Smooth muscle cell (in vitro differentiated cells): ENCODE measurements at regions not wholly inside any gene's neighbourhood (a gene's known extent, or its start where the extent isn't known, plus 50 kb on each side); places are given as distances from the start of the nearest gene placed in this dataset.

Experiments
- DNase-seq: peaks from one replicate; lab custom pipeline; 2025; ENCODE audit not compliant: unreplicated experiment; lab: John Stamatoyannopoulos, UW
- H2AFZ ChIP-seq: fragments of 200-600 bp; sonication (generic); 2 replicates; pipeline ENCODE4 v1.6.0; 2016; ENCODE audit warnings: antibody characterized with exemption, low read depth, mild to moderate bottlenecking
- H3F3A ChIP-seq: fragments of 200-600 bp; sonication (generic); 2 replicates; pipeline ENCODE4 v1.6.0; 2017; ENCODE audit warnings: antibody characterized with exemption, low read depth
- H3K27ac ChIP-seq: fragments of 200-600 bp; sonication (generic); 2 replicates; pipeline ENCODE4 v1.5.1; 2016; ENCODE audit warnings: low read depth, mild to moderate bottlenecking
- H3K27me3 ChIP-seq: fragments of 200-600 bp; sonication (generic); 2 replicates; pipeline ENCODE4 v1.6.1; 2016; ENCODE audit warnings: low read depth, mild to moderate bottlenecking
- H3K36me3 ChIP-seq: fragments of 200-600 bp; sonication (generic); 2 replicates; pipeline ENCODE4 v1.5.1; 2016; ENCODE audit warnings: low read depth
- H3K4me1 ChIP-seq: fragments of 200-600 bp; sonication (generic); 2 replicates; pipeline ENCODE4 v1.5.1; 2016; ENCODE audit warnings: low read depth
- H3K4me2 ChIP-seq: fragments of 200-600 bp; sonication (generic); 2 replicates; pipeline ENCODE4 v1.6.0; 2016; ENCODE audit warnings: mild to moderate bottlenecking
- H3K4me3 ChIP-seq: fragments of 200-600 bp; sonication (generic); 2 replicates; pipeline ENCODE4 v1.5.1; 2016; ENCODE audit warnings: mild to moderate bottlenecking
- H3K79me2 ChIP-seq: fragments of 200-600 bp; sonication (generic); 2 replicates; pipeline ENCODE4 v1.6.0; 2016; ENCODE audit warnings: low read depth, mild to moderate bottlenecking
- H3K9ac ChIP-seq: fragments of 200-600 bp; sonication (generic); 2 replicates; pipeline ENCODE4 v1.6.0; 2016; ENCODE audit warnings: low read depth
- H3K9me3 ChIP-seq: fragments of 200-600 bp; sonication (generic); replicated peaks from 2 replicates; pipeline ENCODE4 v1.5.1; 2016; ENCODE audit warnings: low read depth
- H4K20me1 ChIP-seq: fragments of 200-600 bp; sonication (generic); 2 replicates; pipeline ENCODE4 v1.6.0; 2016; ENCODE audit warnings: low read depth
- CTCF ChIP-seq: fragments of 200-600 bp; sonication (generic); IDR thresholded peaks from 2 replicates; pipeline ENCODE4 v1.5.1; 2017; ENCODE audit warnings: borderline replicate concordance, mild to moderate bottlenecking, antibody characterized with exemption; ENCODE audit not compliant: insufficient read depth, poor library complexity, severe bottlenecking
- WGBS: methylation state at CpG from one replicate; pipeline ENCODE4 v1.1.7; 2016; ENCODE audit warnings: low lambda C conversion rate; 5-methylcytosine and 5-hydroxymethylcytosine counted together

DNA sequence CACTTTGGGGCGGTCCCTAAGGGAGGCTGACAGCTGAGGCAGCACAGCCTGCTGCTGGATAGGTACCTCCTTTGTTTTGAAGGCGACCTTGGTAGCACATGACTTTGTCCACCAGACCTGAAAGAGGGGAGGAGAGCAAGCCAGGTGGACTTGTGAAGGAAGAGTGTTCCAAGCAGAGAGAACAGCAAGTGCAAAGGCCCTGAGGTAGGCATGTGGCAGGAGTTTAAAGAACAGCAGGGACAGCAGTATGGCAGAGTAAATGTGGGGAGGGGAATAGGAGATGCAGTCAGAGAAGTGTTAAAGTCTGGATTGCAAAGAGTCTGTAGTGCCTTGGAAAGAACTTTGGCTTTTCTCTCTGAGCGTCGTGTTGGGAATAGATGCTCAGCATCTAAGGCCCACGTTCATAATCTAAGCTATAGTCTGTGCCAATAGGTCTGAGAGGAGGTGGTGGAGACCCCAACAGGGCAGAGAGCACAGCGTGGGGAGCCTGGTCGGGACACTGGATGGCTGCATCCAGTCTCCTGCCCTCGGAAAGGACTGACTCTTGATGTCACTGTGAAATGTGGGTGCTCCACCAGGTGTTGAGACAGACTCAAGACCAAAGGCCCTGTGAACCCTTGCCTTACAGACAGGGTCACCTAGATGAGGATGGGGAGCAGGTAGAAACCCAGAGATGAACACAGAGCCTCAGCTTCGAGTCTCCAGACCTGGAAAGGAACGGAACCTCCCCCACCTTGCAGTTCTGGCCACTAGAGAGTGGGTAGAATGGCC, 242.1 kb upstream of the PWP1 start:
- H3K4me2 ChIP-seq = no peak overlapping the region
- H2AFZ ChIP-seq = no peak overlapping the region
- H3K9me3 ChIP-seq = no peaks in the 10 kb centered on the region
- H3K4me3 ChIP-seq = no peak overlapping the region
- H3K27ac ChIP-seq = no peak overlapping the region
- no peaks in the 10 kb centered on the region for H3K27me3 ChIP-seq
- DNase-seq = no peak
- no peaks in the 10 kb centered on the region for H3K36me3 ChIP-seq
- 92% methylated on average over 10 of the region's 10 CpGs for WGBS
- H3K4me1 ChIP-seq = peaks cover 13% of the 10 kb centered on the region
- no peaks in the 10 kb centered on the region for H4K20me1 ChIP-seq
- no peak for TF ChIP-seq CTCF
- H3F3A ChIP-seq = no peaks in the 10 kb centered on the region
- no peak overlapping the region for H3K9ac ChIP-seq
- no peaks in the 10 kb centered on the region for H3K79me2 ChIP-seq

DNA sequence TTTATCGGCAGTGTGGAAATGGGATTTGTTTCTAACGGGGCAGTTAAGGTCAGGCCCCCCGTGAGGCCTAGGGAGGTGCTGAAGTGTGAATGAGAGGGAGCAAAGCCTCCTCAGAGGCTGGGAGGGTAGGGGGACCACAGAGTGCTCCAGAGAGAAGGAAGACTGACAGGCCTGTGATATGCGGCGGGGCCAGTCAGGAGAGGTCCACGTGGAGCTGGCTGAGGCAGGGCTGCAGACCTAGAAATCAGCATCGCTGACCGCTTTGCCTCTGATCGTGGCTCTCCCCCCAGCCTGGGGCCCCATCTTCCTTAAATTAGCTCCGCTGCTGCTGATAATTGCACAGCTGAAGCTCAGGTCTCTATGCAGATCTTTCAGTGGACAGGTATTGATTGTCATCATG, 240.8 kb upstream of the PWP1 start:
- Histone ChIP-seq H3K4me1 (peaks cover 13% of the 10 kb centered on the region), H3K9me3 (no peaks in the 10 kb centered on the region), H3K36me3 (no peaks in the 10 kb centered on the region), H3K27ac (no peak overlapping the region), H3F3A (no peaks in the 10 kb centered on the region), H2AFZ (no peak overlapping the region), H4K20me1 (no peaks in the 10 kb centered on the region), H3K79me2 (no peaks in the 10 kb centered on the region), H3K27me3 (no peaks in the 10 kb centered on the region), H3K9ac (no peak overlapping the region), H3K4me2 (no peak overlapping the region), H3K4me3 (no peak overlapping the region)
- no peak for DNase-seq
- no peak for TF ChIP-seq CTCF
- 78% methylated on average over 10 of the region's 10 CpGs for WGBS

DNA sequence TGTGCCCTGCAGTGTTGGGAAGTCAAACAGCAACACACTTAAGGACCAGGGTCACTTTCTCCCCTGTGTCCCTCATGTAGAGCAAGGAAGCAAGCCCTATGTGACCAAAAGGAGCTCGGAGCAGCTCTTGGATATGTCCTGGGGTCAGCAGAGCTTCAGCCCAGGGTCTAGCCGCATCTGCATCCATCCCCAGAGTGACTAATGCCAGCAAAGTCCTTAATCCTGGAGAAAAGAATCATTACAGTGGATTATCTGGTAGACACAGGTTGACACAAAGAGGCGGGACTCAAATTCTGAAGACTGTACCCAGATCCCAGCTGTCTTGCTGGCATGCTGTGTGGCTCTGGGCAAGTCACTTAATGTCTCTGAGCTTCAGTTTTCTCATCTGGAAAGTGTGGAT, 239.1 kb upstream of the PWP1 start:
- H2AFZ ChIP-seq = no peak overlapping the region
- H4K20me1 ChIP-seq = no peaks in the 10 kb centered on the region
- no peak for DNase-seq
- no peak for TF ChIP-seq CTCF
- WGBS = 80% methylated on average over 3 of the region's 3 CpGs
- no peaks in the 10 kb centered on the region for H3K36me3 ChIP-seq
- H3K79me2 ChIP-seq = no peaks in the 10 kb centered on the region
- peaks cover 6% of the 10 kb centered on the region for H3K27me3 ChIP-seq
- no peaks in the 10 kb centered on the region for H3K9me3 ChIP-seq
- H3K4me3 ChIP-seq = no peak overlapping the region
- H3K27ac ChIP-seq = no peak overlapping the region
- peaks cover 19% of the 10 kb centered on the region for H3K4me1 ChIP-seq
- no peaks in the 10 kb centered on the region for H3F3A ChIP-seq
- H3K4me2 ChIP-seq = no peak overlapping the region
- no peak overlapping the region for H3K9ac ChIP-seq

DNA sequence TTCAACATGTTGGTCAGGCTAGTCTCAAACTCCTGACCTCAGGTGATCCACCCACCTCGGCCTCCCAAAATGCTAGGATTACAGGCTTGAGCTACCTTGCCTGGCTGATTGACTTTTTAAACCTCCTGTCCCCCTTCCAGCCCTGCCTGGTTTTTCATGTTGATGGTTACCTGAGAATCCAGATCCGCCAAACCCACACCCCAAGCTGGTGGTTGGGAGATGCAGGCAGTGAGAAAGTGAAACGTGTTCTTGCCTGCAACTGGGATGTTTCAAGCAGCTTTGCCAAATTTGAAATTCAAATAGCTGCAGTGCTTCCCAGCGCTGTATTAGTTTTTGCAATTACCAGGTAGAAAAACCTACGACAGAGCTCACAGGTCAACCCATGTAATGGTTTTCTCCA, 238.3 kb upstream of the PWP1 start:
- peaks cover 13% of the 10 kb centered on the region for H3K4me1 ChIP-seq
- no peak overlapping the region for H3K4me2 ChIP-seq

More for the DNA sequence above, 238.3 kb upstream of the PWP1 start:
- Histone ChIP-seq H3K27me3 (peaks cover 6% of the 10 kb centered on the region), H3K9ac (no peak overlapping the region), H3K36me3 (no peaks in the 10 kb centered on the region), H4K20me1 (no peaks in the 10 kb centered on the region), H3K9me3 (no peaks in the 10 kb centered on the region), H3K4me3 (no peak overlapping the region), H3K27ac (no peak overlapping the region), H2AFZ (no peak overlapping the region), H3K79me2 (no peaks in the 10 kb centered on the region), H3F3A (no peaks in the 10 kb centered on the region)
- WGBS = 88% methylated on average over 5 of the region's 5 CpGs
- no peak for TF ChIP-seq CTCF
- DNase-seq = no peak
